ENCODE measurements at regions not wholly inside any gene's neighbourhood (a gene's known extent, or its start where the extent isn't known, plus 50 kb on each side); places are given as distances from the start of the nearest gene placed in this dataset.

- ChIA-PET POLR2A (no interaction called here), CTCF (no interaction called here)
- intact Hi-C loops (cut with micrococcal nuclease; ENCODE audit: unreplicated experiment): no loop called here
- in situ Hi-C loops (cut with HindIII; ENCODE audit: low pct_unique_long_range_greater_than_20kb, low sequenced_read_pairs): no loop called here
- Histone ChIP-seq H3K4me3 (ENCODE audit: low read depth in 2 of 2, low read length in 2 of 2) (no peak overlapping the region), H3K36me3 (ENCODE audit: control insufficient read depth, insufficient read depth, low read length) (no peaks in the 10 kb centered on the region), H3K4me1 (ENCODE audit: control insufficient read depth, insufficient read depth, low read length) (no peaks in the 10 kb centered on the region), H3K27ac (ENCODE audit: low read length) (no peak overlapping the region), H3K9me3 (ENCODE audit: control insufficient read depth, insufficient read depth, low read depth, low read length) (no peaks in the 10 kb centered on the region), H3K27me3 (ENCODE audit: control insufficient read depth, insufficient read depth, low read length) (no peaks in the 10 kb centered on the region)
- no peak for TF ChIP-seq TCF7L2 (IDR thresholded peaks at IDR 0.05; ENCODE audit: low read depth, low read length)
- TF ChIP-seq POLR2AphosphoS5 (IDR thresholded peaks at IDR 0.05; ENCODE audit: low read depth, low read length): no peak
- no peak for TF ChIP-seq SIN3A (IDR thresholded peaks at IDR 0.05; ENCODE audit: borderline replicate concordance, insufficient read depth, low read depth, low read length)
- TF ChIP-seq CTCF (IDR thresholded peaks at IDR 0.05): no peak
- TF ChIP-seq REST (IDR thresholded peaks at IDR 0.05; ENCODE audit: insufficient read depth in 1 of 2, low read depth in 2 of 2, low read length in 1 of 2): no peak
- BruUV-seq (replicated peaks): no TSS peak
- ATAC-seq (no peak), DNase-seq (ENCODE audit: low read depth, low spot score) (no peak)
Measured at GRCh38 chr9:28922891-28923290, 1349.6 kb upstream of the C9orf72 start.

GRCh38 chr9:28923351-28923750, 1350.1 kb upstream of the C9orf72 start:
- in situ Hi-C loops (cut with HindIII; ENCODE audit: low pct_unique_long_range_greater_than_20kb, low sequenced_read_pairs): no loop called here
- H3K4me1 ChIP-seq (ENCODE audit: control insufficient read depth, insufficient read depth, low read length): no peaks in the 10 kb centered on the region
- TF ChIP-seq TCF7L2 (IDR thresholded peaks at IDR 0.05; ENCODE audit: low read depth, low read length) (no peak), CTCF (IDR thresholded peaks at IDR 0.05) (no peak), POLR2AphosphoS5 (IDR thresholded peaks at IDR 0.05; ENCODE audit: low read depth, low read length) (no peak), SIN3A (IDR thresholded peaks at IDR 0.05; ENCODE audit: borderline replicate concordance, insufficient read depth, low read depth, low read length) (no peak), REST (IDR thresholded peaks at IDR 0.05; ENCODE audit: insufficient read depth in 1 of 2, low read depth in 2 of 2, low read length in 1 of 2) (no peak)

More at GRCh38 chr9:28923351-28923750, 1350.1 kb upstream of the C9orf72 start:
- Histone ChIP-seq H3K36me3 (ENCODE audit: control insufficient read depth, insufficient read depth, low read length) (no peaks in the 10 kb centered on the region), H3K27ac (ENCODE audit: low read length) (no peak overlapping the region), H3K4me3 (ENCODE audit: low read depth in 2 of 2, low read length in 2 of 2) (no peak overlapping the region), H3K27me3 (ENCODE audit: control insufficient read depth, insufficient read depth, low read length) (no peaks in the 10 kb centered on the region), H3K9me3 (ENCODE audit: control insufficient read depth, insufficient read depth, low read depth, low read length) (no peaks in the 10 kb centered on the region)
- ChIA-PET POLR2A (no interaction called here), CTCF (no interaction called here)
- DNase-seq (ENCODE audit: low read depth, low spot score) (no peak), ATAC-seq (no peak)
- BruUV-seq (replicated peaks): no TSS peak
- intact Hi-C loops (cut with micrococcal nuclease; ENCODE audit: unreplicated experiment): no loop called here
